Right lobe of liver (tissue), 6 donors: ENCODE measurements at regions not wholly inside any gene's neighbourhood (a gene's known extent, or its start where the extent isn't known, plus 50 kb on each side); places are given as distances from the start of the nearest gene placed in this dataset.

Source experiments
- ATAC-seq, 4 donors: fragments of 200-7000 bp; cut with Tn5 transposase; one replicate each; pipeline ENCODE4 v1.9.1; 2020; ENCODE audit warnings: mild to moderate bottlenecking in 4 of 4, moderate library complexity in 4 of 4
- DNase-seq, 3 donors: peaks; one replicate each; pipeline ENCODE4 v3.0.0-alpha.2; 2020
- H3K27ac ChIP-seq, 3 donors: fragments of 200-600 bp; one replicate each; pipeline ENCODE4 v1.8.0; 2022
- H3K27me3 ChIP-seq, 2 donors: fragments of 200-600 bp; one replicate each; pipeline ENCODE4 v1.8.0; 2022
- H3K36me3 ChIP-seq, 4 donors: fragments of 200-600 bp; sonication (generic) in 1 of 4; one replicate each; pipeline versions ENCODE4 v1.5.1 to v1.8.0; 2017 to 2022; ENCODE audit warnings: control low read depth in 1 of 4
- H3K4me1 ChIP-seq, 4 donors: fragments of 200-600 bp; sonication (generic) in 1 of 4; one replicate each; pipeline versions ENCODE4 v1.5.1 to v1.8.0; 2017 to 2022; ENCODE audit warnings: control low read depth in 1 of 4
- H3K4me3 ChIP-seq, 3 donors: fragments of 200-600 bp; one replicate each; pipeline ENCODE4 v1.8.0; 2022
- H3K9me3 ChIP-seq, 4 donors: fragments of 200-600 bp; sonication (generic) in 1 of 4; one replicate each; pipeline versions ENCODE4 v1.5.1 to v1.8.0; 2017 to 2022; ENCODE audit warnings: control low read depth in 1 of 4
- POLR2A ChIP-seq: fragments of 450-650 bp; IDR thresholded peaks from one replicate; pipeline ENCODE4 v1.6.1; 2017; ENCODE audit warnings: antibody characterized with exemption, mild to moderate bottlenecking
- WGBS: methylation state at CpG from one replicate; pipeline ENCODE4 v1.1.6; 2018; ENCODE audit warnings: low coverage, low lambda C conversion rate; ENCODE audit not compliant: insufficient coverage; ENCODE audit errors: missing lambda C conversion rate; 5-methylcytosine and 5-hydroxymethylcytosine counted together
- intact Hi-C, 2 donors: fragments of 100-400 bp; cut with DNase I; formaldehyde crosslinking; loops; one replicate each; pipeline versions ENCODE4 v1.11.2 to v1.14.1; 2022
- TF ChIP-seq, protein P1 (sequence below), 4 donors: fragments of 200-600 bp in 3 of 4; fragments of 450-650 bp in 1 of 4; IDR thresholded peaks; one replicate each; pipeline versions ENCODE4 v1.5.1 to v1.8.0; 2016 to 2022; ENCODE audit warnings: antibody characterized with exemption in 4 of 4, mild to moderate bottlenecking in 2 of 4
- donor health status: DM: no; HTN: yes; CAD: no.
- donor health status: DM: no; HTN: no; CAD: no.
- donor health status: DM: no; HTN: no; CAD: no.
- donor health status: DM: no; HTN: yes; CAD: no.
- donor health status: DM: no; HTN: yes; CAD: no.

DNA sequence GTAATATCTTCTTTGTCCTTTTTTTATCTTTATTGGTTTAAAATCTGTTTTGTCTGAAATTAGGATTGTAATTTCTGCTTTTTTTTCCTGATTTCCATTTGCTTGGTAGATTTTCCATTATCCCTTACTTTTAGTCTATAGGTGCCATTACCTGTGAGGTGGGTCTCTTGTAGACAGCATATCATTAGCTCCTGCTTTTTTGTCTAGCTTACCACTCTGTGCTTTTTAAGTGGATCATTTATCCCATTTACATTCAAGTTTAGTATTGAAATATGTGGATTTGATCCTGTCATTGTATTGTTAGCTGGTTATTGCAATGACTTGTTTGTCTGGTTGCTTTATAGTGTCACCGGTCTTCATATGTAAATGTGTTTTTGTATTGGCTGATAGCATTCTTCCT is 958.6 kb upstream of the SLIT2 start:
- Histone ChIP-seq H3K4me1 (no peaks in the 10 kb centered on the region), H3K27me3 (no peaks in the 10 kb centered on the region), H3K27ac (no peak overlapping the region), H3K9me3 (no peaks in the 10 kb centered on the region), H3K4me3 (no peak overlapping the region), H3K36me3 (no peaks in the 10 kb centered on the region)
- DNase-seq (no peak), ATAC-seq (no peak)
- WGBS = 25% methylated on average over 1 of the region's 1 CpG
- intact Hi-C loops = no loop called here
- TF ChIP-seq, protein P1, sequence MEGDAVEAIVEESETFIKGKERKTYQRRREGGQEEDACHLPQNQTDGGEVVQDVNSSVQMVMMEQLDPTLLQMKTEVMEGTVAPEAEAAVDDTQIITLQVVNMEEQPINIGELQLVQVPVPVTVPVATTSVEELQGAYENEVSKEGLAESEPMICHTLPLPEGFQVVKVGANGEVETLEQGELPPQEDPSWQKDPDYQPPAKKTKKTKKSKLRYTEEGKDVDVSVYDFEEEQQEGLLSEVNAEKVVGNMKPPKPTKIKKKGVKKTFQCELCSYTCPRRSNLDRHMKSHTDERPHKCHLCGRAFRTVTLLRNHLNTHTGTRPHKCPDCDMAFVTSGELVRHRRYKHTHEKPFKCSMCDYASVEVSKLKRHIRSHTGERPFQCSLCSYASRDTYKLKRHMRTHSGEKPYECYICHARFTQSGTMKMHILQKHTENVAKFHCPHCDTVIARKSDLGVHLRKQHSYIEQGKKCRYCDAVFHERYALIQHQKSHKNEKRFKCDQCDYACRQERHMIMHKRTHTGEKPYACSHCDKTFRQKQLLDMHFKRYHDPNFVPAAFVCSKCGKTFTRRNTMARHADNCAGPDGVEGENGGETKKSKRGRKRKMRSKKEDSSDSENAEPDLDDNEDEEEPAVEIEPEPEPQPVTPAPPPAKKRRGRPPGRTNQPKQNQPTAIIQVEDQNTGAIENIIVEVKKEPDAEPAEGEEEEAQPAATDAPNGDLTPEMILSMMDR (IDR thresholded peaks at IDR 0.05) = no peak

DNA sequence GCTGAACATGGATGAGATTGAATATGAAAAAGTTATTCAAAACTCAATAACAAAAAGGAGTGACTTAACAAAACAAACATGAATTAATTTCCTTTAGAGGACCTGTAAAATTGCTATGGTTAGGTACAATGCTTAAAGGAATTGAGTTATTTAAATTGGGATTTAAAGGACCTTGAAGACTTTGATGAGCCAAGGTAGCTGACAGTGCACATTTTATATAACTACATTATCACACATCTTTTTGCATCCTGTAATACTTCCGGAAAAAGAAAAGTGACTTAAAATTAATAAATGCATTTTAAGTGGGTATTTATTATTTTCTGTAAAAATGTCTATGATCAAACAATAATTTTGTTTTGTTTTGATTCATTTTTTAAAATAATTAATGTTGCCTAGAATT is 964.8 kb upstream of the SLIT2 start:
- H3K36me3 ChIP-seq = no peaks in the 10 kb centered on the region
- intact Hi-C loops = no loop called here
- H3K4me1 ChIP-seq = no peaks in the 10 kb centered on the region
- no peak for DNase-seq
- no peak overlapping the region for H3K4me3 ChIP-seq
- 69% methylated on average over 1 of the region's 1 CpG for WGBS
- H3K27me3 ChIP-seq = no peaks in the 10 kb centered on the region
- H3K9me3 ChIP-seq = no peaks in the 10 kb centered on the region
- no peak for TF ChIP-seq POLR2A
- TF ChIP-seq, protein P1 (IDR thresholded peaks at IDR 0.05) = no peak
- H3K27ac ChIP-seq = no peak overlapping the region
- ATAC-seq = no peak

GRCh38 chr4:19285146-19285545 is 966.6 kb upstream of the SLIT2 start:
- Histone ChIP-seq H3K4me1 (no peaks in the 10 kb centered on the region), H3K27me3 (no peaks in the 10 kb centered on the region), H3K4me3 (no peak overlapping the region), H3K9me3 (no peaks in the 10 kb centered on the region), H3K36me3 (no peaks in the 10 kb centered on the region), H3K27ac (no peak overlapping the region)
- TF ChIP-seq, protein P1 (IDR thresholded peaks at IDR 0.05) = no peak
- TF ChIP-seq POLR2A = no peak
- DNase-seq (no peak), ATAC-seq (no peak)
- intact Hi-C loops = no loop called here
- whole genome bisulfite sequencing = 48% methylated on average over 3 of the region's 3 CpGs

DNA sequence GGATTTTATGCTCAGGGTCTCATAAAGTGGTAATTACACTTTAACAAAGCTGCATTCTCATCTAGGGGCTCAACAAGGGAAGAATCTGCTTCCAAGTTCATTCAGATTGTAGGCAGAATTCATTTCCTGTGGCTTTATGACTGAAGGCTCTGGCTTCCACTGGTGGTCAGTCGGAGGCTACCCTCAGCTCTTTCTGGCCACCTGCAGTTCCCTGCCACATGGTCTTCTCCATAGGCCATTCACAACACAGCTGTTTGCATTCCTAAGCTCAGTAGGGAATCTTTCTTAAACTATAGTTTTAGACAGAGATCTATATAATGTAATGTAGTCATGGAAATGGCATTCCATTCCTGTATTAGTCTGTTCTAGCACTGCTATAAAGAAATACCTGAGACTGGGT is 973.0 kb upstream of the SLIT2 start:
- no peak for DNase-seq
- no peaks in the 10 kb centered on the region for H3K27me3 ChIP-seq
- no peaks in the 10 kb centered on the region for H3K4me1 ChIP-seq
- H3K9me3 ChIP-seq = no peaks in the 10 kb centered on the region
- TF ChIP-seq, protein P1 (IDR thresholded peaks at IDR 0.05) = no peak
- no peak for TF ChIP-seq POLR2A
- ATAC-seq = no peak
- H3K27ac ChIP-seq = no peak overlapping the region
- no peak overlapping the region for H3K4me3 ChIP-seq
- 88% methylated on average over 1 of the region's 1 CpG for WGBS
- no peaks in the 10 kb centered on the region for H3K36me3 ChIP-seq
- intact Hi-C loops = no loop called here

DNA sequence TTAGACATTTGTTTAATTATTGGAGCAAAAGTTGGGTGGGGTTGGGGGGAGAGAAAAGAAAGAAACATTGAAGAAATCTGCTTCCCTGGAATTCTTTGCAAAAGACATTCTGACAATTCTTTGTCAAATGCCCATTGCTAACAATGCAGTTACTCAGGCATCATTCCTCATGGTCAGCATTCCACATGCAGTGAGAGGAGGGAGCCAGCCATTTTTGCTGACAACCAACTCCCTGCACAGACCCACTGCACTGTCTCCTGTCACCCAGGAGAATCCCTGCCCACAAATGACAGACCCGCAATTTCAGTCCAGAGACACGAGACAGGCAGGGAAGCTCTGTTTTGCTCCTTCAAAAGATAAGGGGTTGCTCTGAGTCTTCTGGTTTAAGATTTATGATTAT is 985.1 kb upstream of the SLIT2 start:
- 38% methylated on average over 2 of the region's 2 CpGs for whole genome bisulfite sequencing
- intact Hi-C loops = no loop called here
- Histone ChIP-seq H3K27me3 (no peaks in the 10 kb centered on the region), H3K4me1 (no peaks in the 10 kb centered on the region), H3K4me3 (no peak overlapping the region), H3K27ac (no peak overlapping the region), H3K36me3 (no peaks in the 10 kb centered on the region), H3K9me3 (no peaks in the 10 kb centered on the region)
- DNase-seq = no peak
- ATAC-seq = no peak
- no peak for TF ChIP-seq POLR2A
- TF ChIP-seq, protein P1 (IDR thresholded peaks at IDR 0.05) = no peak
